ENCODE measurements at regions not wholly inside any gene's neighbourhood (a gene's known extent, or its start where the extent isn't known, plus 50 kb on each side); places are given as distances from the start of the nearest gene placed in this dataset.

- no peak for DNase-seq
Observed at GRCh38 chr4:123896446-123897071, 500.0 kb downstream of the SPRY1 start.

DNA sequence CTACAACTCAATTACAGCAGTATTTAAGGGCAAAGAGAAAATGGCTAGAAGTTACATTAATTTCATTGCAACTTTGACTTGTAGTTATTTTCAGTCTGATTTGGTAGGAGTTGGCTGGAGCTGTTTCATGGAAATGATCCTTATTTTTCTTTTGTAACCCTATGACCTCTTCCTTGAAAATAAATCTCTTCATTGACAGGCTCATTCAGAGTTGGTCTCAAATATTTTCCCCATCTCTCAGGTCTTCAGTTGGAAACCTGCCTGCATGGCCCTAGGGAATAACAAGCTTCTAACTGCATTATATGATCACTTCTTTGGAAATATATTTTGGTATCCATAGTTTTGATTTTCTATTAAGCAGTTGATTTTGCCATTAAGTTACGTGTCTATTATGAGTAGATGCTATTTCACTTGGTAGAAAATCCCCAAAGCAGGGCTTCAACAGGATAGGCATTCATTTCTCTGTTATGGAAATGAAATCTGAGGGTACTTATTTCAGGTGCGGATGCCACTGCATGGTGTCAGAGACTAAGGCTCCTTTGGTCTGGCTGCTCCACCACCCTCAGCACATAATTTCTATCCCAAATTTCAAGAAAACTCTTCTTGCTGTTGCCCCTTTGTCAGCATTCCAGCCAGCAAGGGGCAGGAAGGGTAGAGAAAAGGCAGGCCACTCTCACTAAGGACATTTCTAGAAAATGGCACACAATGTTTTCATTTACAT lies 502.5 kb downstream of the SPRY1 start:
- DNase-seq, result no peak

DNA sequence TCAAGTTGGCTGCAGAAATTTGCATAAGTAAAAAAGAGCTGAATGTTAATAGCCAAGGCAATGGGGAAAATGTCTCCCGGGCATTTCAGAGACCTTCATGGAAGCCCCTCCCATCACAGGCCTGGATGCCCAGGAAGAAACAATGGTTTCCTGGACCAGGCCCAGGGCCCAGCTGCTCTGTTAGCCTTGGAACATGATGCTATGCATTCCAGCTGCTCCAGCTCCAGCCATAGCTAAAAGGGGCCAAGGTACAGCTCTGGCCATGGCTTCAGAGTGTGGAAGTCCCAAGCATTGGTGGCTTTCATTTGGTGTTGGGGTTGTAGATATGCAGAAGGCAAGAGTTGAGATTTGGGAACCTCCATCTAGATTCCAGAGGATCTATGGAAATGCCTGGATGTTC lies 508.3 kb downstream of the SPRY1 start:
- no peak for DNase-seq

DNA sequence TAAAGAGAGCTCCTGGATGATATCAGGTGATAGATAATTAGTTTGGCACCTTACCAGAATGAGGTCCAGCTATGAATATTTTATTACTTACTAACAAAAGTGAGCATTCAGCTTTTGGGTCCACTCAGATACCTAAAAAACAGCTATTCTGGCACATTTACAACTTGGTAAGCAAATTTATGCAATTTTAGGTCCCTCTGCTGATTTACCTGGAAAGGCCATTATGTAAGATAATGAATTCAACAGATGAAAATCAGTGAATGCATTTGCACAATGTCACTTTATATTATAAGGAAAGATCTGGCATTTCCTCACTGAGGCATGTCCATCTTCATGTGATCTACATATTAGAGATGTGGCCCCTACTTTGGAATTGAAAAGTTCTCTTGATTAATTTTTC lies 517.0 kb downstream of the SPRY1 start:
- DNase-seq, result no peak

- no peak for DNase-seq
Observed at GRCh38 chr4:123916821-123917220, 520.2 kb downstream of the SPRY1 start.

DNA sequence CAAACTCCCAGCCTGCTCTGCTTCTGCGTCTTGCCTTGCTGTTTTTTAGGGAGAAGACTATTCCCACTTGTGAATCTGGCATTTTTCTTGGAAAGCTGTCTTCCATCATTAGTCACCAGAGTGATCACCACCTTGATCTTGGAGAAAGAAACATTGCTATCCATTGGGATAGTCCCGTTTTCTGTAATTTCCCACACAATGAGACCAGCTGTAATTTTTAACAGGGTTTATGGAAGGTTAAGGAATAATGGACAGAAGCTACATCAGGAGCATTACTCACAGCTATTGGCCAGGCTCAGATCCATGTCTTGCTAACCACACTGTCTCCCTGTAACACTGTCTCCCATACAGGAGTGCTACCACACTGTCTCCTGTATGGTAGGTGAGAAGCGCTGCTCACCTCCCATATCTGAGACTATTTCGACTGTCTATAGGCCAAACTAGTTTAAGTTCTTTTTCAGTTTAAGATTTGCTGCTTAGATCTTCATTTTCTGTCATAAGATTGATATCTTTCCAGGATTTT lies 523.0 kb downstream of the SPRY1 start:
- DNase-seq, result no peak

DNA sequence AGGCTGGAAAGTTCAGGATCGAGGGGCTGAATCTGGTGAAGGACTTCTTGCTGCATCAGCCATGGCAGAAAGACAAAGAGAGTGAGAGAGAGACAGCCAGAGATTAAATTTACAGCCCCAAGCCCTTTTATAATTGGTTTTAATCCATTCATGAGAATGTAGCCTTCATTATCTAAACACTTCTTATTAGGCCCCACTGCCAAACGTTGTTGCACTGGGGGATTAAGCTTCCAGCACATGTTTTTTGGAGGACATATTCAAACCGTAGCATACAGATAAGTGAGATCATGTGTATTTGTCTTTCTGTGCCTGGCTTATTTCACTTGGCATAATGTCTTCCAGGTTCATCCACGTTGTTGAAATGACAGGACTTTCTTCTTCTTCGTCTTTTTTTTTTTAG lies 524.7 kb downstream of the SPRY1 start:
- no peak for DNase-seq

GRCh38 chr4:123922847-123923246 lies 526.3 kb downstream of the SPRY1 start:
- DNase-seq, result no peak

DNA sequence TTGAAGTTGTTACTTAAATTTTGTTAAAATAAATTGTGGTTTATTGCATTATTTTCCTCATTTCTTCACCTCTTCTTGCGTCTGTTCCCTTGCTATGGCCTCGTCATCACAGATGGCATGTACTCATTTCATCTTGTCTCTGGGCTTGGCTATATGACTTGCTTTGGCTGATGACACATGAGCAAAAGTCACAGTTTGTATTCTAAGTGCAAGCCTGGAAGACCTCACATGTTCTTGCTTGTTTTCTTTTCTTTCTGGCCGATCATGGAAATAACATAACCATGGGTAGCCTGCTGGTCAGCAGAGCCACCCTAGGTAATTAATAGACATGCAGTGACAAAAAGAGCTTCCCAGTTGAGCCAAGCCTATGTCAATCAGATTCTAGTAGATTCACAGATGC lies 527.9 kb downstream of the SPRY1 start:
- DNase-seq, result no peak

DNA sequence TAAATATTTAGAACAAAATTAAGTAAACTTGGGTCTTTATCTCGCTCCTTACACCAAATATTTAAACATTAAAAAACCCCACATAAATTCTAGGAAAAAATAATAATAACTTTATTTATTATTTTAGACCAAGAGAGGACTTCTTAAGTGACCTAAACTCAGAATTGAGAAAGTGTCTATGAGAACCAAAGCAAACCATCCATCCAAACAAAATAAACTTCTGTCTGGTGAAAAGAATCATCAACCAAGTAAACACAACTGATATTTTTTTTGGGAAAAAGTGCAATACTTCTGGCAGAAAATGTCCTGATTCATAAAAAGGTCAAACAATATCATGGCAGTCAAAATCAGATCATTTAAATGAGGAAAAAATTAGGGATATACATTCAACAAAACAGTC lies 533.0 kb downstream of the SPRY1 start:
- DNase-seq, result no peak

GRCh38 chr4:123930996-123931395 lies 534.4 kb downstream of the SPRY1 start:
- DNase-seq, result no peak

- DNase-seq, result no peak
Observed at GRCh38 chr4:123934096-123934495, 537.5 kb downstream of the SPRY1 start.

- no peak for DNase-seq
Observed at GRCh38 chr4:123936621-123937043, 540.0 kb downstream of the SPRY1 start.

- no peak for DNase-seq
Observed at GRCh38 chr4:123937581-123937980, 541.0 kb downstream of the SPRY1 start.

- no peak for DNase-seq
Observed at GRCh38 chr4:123939621-123940020, 543.0 kb downstream of the SPRY1 start.

- no peak for DNase-seq
Observed at GRCh38 chr4:123940604-123941003, 544.0 kb downstream of the SPRY1 start.

- no peak for DNase-seq
Observed at GRCh38 chr4:123941306-123941705, 544.7 kb downstream of the SPRY1 start.

DNA sequence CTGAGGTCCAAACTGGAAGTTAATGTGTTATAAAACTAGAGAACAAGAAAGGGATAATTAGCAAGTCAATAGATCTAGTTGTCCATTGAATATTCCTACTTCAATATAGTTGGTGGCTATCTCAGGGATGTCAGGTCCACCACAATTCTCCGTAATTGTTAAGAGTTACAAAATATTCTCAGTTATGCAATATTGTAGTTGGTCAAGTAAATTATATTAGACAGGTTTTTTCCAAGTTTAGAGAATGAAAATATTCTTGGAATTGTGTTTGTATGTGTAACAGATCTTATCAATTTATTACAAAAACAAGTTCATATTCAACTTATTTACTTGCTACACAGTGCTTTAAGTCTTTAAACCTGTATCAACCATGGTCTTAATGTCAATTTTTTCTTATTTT lies 547.4 kb downstream of the SPRY1 start:
- no peak for DNase-seq

GRCh38 chr4:123945301-123945700 lies 548.7 kb downstream of the SPRY1 start:
- DNase-seq, result no peak

DNA sequence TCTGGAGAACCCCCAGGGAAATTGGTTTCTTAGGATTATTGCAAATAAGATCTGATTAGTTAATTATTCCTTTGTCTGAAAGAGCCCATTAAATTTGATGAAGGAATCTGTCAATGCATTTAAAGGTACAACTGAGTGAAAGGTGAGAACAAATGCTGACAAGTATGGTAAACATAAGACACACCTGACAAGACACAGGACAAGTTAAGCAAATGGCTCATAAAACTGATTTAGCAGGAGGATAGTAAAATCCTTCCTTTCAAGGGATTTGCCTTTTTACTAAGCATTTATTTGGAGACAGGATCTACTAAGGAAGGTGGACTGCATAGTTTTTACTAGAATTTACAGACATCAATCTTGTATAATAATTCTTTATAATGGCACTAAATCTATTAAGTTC lies 553.9 kb downstream of the SPRY1 start:
- DNase-seq, result no peak

- no peak for DNase-seq
Observed at GRCh38 chr4:123952530-123953274, 556.1 kb downstream of the SPRY1 start.

GRCh38 chr4:123953566-123953965 lies 557.0 kb downstream of the SPRY1 start:
- DNase-seq, result no peak

- DNase-seq, result no peak
Observed at GRCh38 chr4:123954220-123954619, 557.6 kb downstream of the SPRY1 start.
